HG03442 (cell line): ENCODE measurements at regions not wholly inside any gene's neighbourhood (a gene's known extent, or its start where the extent isn't known, plus 50 kb on each side); places are given as distances from the start of the nearest gene placed in this dataset.

Experiments used
- ATAC-seq: cut with Tn5 transposase; IDR thresholded peaks from one replicate; pipeline ENCODE4 v1.9.1; 2021; ENCODE audit warnings: mild to moderate bottlenecking, moderate library complexity; ENCODE audit not compliant: unreplicated experiment

GRCh38 chr1:238088560-238089290, 198.0 kb upstream of the ZP4 start:
- ATAC-seq, result no peak

- no peak for ATAC-seq
Measured at GRCh38 chr1:238073991-238074390, 183.3 kb upstream of the ZP4 start.

GRCh38 chr1:238071061-238071460, 180.3 kb upstream of the ZP4 start:
- ATAC-seq, result no peak

GRCh38 chr1:238063454-238063853, 172.7 kb upstream of the ZP4 start:
- ATAC-seq, result peak; percentile 35

GRCh38 chr1:238061967-238062613, 171.4 kb upstream of the ZP4 start:
- peak; percentile 54 for ATAC-seq

GRCh38 chr1:238060061-238060460, 169.3 kb upstream of the ZP4 start:
- ATAC-seq, result peak; percentile 46

- no peak for ATAC-seq
Measured at GRCh38 chr1:238052496-238053266, 162.0 kb upstream of the ZP4 start.

- ATAC-seq, result no peak
Measured at GRCh38 chr1:238029126-238029525, 138.4 kb upstream of the ZP4 start.

- no peak for ATAC-seq
Measured at GRCh38 chr1:238027366-238027765, 136.6 kb upstream of the ZP4 start.

GRCh38 chr1:238023137-238023536, 132.4 kb upstream of the ZP4 start:
- no peak for ATAC-seq

- no peak for ATAC-seq
Measured at GRCh38 chr1:238018214-238018613, 127.5 kb upstream of the ZP4 start.

GRCh38 chr1:238006779-238007178, 116.1 kb upstream of the ZP4 start:
- no peak for ATAC-seq

GRCh38 chr1:238005116-238005515, 114.4 kb upstream of the ZP4 start:
- no peak for ATAC-seq

GRCh38 chr1:238001818-238002217, 111.1 kb upstream of the ZP4 start:
- no peak for ATAC-seq

GRCh38 chr1:237999426-238000052, 108.8 kb upstream of the ZP4 start:
- ATAC-seq, result no peak

GRCh38 chr1:237998581-237998980, 107.9 kb upstream of the ZP4 start:
- ATAC-seq, result no peak

- no peak for ATAC-seq
Measured at GRCh38 chr1:237983496-237983895, 92.8 kb upstream of the ZP4 start.

GRCh38 chr1:237981223-237981622, 90.5 kb upstream of the ZP4 start:
- no peak for ATAC-seq

- no peak for ATAC-seq
Measured at GRCh38 chr1:237976331-237976730, 85.6 kb upstream of the ZP4 start.

- ATAC-seq, result no peak
Measured at GRCh38 chr1:237975903-237976302, 85.2 kb upstream of the ZP4 start.

GRCh38 chr1:237975376-237975775, 84.7 kb upstream of the ZP4 start:
- no peak for ATAC-seq
